ENCODE measurements at regions not wholly inside any gene's neighbourhood (a gene's known extent, or its start where the extent isn't known, plus 50 kb on each side); places are given as distances from the start of the nearest gene placed in this dataset.

DNA sequence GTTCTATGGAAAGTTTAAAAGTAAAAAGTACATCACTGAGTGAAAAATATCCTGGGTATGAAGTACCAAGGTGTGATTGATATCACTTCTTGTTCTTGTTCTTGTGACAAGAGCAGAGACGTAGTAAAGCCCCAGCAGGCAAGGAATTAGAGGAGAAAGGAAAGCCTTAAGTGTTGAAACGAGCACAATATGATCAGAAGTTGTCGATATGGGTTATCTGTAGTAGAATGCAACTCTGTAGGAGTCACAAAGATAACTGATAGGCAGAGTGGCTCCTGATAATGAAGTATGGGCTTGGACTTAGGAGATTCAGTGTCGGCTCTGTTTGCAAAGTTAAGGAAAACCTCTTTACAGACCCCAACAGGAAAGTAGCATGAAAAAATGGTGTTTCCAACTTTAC lies 1179.1 kb downstream of the DTWD2 start:
- 3% methylated on average over 4 of the region's 4 CpGs for WGBS (ENCODE audit: missing lambda C conversion rate)
- H3K4me2 ChIP-seq: no peak overlapping the region
- CTCF ChIA-PET: no interaction called here
- FAIRE-seq: no peak
- no peaks in the 10 kb centered on the region for H3K4me1 ChIP-seq
- DNase-seq (ENCODE audit: low read depth in 1 of 2, low spot score in 1 of 2): no peak
- no peak overlapping the region for H3K27ac ChIP-seq
- H3K4me3 ChIP-seq: no peak overlapping the region
- H3K9me3 ChIP-seq: no peaks in the 10 kb centered on the region
- TF ChIP-seq POLR2AphosphoS2 (conservative IDR thresholded peaks at IDR 0.05; ENCODE audit: low read length) (no peak), JUN (IDR thresholded peaks at IDR 0.05) (no peak), MAX (IDR thresholded peaks at IDR 0.05) (no peak), TFCP2L1 (CRISPR knock-in tag; IDR thresholded peaks at IDR 0.05) (no peak), EHMT2 (IDR thresholded peaks at IDR 0.05; ENCODE audit: low read depth) (no peak), ELK1 (IDR thresholded peaks at IDR 0.05; ENCODE audit: low read depth, low read length) (no peak), MAFK (IDR thresholded peaks at IDR 0.05; ENCODE audit: partially characterized antibody) (no peak), HOXB13 (CRISPR knock-in tag; IDR thresholded peaks at IDR 0.05; ENCODE audit: low read depth) (no peak), NR3C1 (IDR thresholded peaks at IDR 0.05) (no peak), E2F6 (IDR thresholded peaks at IDR 0.05; ENCODE audit: borderline replicate concordance, low read depth) (no peak), ZNF302 (CRISPR knock-in tag; IDR thresholded peaks at IDR 0.05) (no peak), CHD4 (IDR thresholded peaks at IDR 0.05; ENCODE audit: borderline replicate concordance) (no peak), SMC3 (IDR thresholded peaks at IDR 0.05) (no peak), HEYL (CRISPR knock-in tag; IDR thresholded peaks at IDR 0.05) (no peak), FOSB (CRISPR knock-in tag; IDR thresholded peaks at IDR 0.05) (no peak)
- TF ChIP-seq, protein P1, sequence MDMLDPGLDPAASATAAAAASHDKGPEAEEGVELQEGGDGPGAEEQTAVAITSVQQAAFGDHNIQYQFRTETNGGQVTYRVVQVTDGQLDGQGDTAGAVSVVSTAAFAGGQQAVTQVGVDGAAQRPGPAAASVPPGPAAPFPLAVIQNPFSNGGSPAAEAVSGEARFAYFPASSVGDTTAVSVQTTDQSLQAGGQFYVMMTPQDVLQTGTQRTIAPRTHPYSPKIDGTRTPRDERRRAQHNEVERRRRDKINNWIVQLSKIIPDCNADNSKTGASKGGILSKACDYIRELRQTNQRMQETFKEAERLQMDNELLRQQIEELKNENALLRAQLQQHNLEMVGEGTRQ (IDR thresholded peaks at IDR 0.05): no peak
- TF ChIP-seq, protein P2, sequence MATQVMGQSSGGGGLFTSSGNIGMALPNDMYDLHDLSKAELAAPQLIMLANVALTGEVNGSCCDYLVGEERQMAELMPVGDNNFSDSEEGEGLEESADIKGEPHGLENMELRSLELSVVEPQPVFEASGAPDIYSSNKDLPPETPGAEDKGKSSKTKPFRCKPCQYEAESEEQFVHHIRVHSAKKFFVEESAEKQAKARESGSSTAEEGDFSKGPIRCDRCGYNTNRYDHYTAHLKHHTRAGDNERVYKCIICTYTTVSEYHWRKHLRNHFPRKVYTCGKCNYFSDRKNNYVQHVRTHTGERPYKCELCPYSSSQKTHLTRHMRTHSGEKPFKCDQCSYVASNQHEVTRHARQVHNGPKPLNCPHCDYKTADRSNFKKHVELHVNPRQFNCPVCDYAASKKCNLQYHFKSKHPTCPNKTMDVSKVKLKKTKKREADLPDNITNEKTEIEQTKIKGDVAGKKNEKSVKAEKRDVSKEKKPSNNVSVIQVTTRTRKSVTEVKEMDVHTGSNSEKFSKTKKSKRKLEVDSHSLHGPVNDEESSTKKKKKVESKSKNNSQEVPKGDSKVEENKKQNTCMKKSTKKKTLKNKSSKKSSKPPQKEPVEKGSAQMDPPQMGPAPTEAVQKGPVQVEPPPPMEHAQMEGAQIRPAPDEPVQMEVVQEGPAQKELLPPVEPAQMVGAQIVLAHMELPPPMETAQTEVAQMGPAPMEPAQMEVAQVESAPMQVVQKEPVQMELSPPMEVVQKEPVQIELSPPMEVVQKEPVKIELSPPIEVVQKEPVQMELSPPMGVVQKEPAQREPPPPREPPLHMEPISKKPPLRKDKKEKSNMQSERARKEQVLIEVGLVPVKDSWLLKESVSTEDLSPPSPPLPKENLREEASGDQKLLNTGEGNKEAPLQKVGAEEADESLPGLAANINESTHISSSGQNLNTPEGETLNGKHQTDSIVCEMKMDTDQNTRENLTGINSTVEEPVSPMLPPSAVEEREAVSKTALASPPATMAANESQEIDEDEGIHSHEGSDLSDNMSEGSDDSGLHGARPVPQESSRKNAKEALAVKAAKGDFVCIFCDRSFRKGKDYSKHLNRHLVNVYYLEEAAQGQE (IDR thresholded peaks at IDR 0.05): no peak
- POLR2A ChIA-PET: no interaction called here
- ATAC-seq: no peak

GRCh38 chr5:117805058-117805457 lies 1183.3 kb downstream of the DTWD2 start:
- POLR2A ChIA-PET: no interaction called here
- ATAC-seq: no peak
- WGBS (ENCODE audit: missing lambda C conversion rate): 0% methylated on average over 1 of the region's 1 CpG

More at GRCh38 chr5:117805058-117805457, 1183.3 kb downstream of the DTWD2 start:
- no peaks in the 10 kb centered on the region for H3K9me3 ChIP-seq
- no peak overlapping the region for H3K4me3 ChIP-seq
- H3K4me1 ChIP-seq: no peaks in the 10 kb centered on the region
- FAIRE-seq (no peak), DNase-seq (ENCODE audit: low read depth in 1 of 2, low spot score in 1 of 2) (no peak)
- no peak overlapping the region for H3K4me2 ChIP-seq
- no peak for TF ChIP-seq JUNB (IDR thresholded peaks at IDR 0.05)
- TF ChIP-seq RAD21 (conservative IDR thresholded peaks at IDR 0.05 in 1 of 2, IDR thresholded peaks at IDR 0.05 in 1 of 2): no peak
- TF ChIP-seq FOSL2 (IDR thresholded peaks at IDR 0.05): no peak
- TF ChIP-seq FOSL2 (CRISPR knock-in tag; IDR thresholded peaks at IDR 0.05): no peak
- no peak for TF ChIP-seq ZC3H11A (IDR thresholded peaks at IDR 0.05)
- no peak for TF ChIP-seq HDAC2 (IDR thresholded peaks at IDR 0.05)
- no peak for TF ChIP-seq PHF8 (IDR thresholded peaks at IDR 0.05; ENCODE audit: borderline replicate concordance, low read depth)
- TF ChIP-seq, protein P3, sequence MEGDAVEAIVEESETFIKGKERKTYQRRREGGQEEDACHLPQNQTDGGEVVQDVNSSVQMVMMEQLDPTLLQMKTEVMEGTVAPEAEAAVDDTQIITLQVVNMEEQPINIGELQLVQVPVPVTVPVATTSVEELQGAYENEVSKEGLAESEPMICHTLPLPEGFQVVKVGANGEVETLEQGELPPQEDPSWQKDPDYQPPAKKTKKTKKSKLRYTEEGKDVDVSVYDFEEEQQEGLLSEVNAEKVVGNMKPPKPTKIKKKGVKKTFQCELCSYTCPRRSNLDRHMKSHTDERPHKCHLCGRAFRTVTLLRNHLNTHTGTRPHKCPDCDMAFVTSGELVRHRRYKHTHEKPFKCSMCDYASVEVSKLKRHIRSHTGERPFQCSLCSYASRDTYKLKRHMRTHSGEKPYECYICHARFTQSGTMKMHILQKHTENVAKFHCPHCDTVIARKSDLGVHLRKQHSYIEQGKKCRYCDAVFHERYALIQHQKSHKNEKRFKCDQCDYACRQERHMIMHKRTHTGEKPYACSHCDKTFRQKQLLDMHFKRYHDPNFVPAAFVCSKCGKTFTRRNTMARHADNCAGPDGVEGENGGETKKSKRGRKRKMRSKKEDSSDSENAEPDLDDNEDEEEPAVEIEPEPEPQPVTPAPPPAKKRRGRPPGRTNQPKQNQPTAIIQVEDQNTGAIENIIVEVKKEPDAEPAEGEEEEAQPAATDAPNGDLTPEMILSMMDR (IDR thresholded peaks at IDR 0.05): no peak
- TF ChIP-seq HOXB5 (CRISPR knock-in tag; IDR thresholded peaks at IDR 0.05): no peak
- no peak overlapping the region for H3K27ac ChIP-seq
- CTCF ChIA-PET: no interaction called here
